HG03025 (cell line): ENCODE measurements at regions not wholly inside any gene's neighbourhood (a gene's known extent, or its start where the extent isn't known, plus 50 kb on each side); places are given as distances from the start of the nearest gene placed in this dataset.

ENCODE experiments used
- ATAC-seq: cut with Tn5 transposase; IDR thresholded peaks from one replicate; pipeline ENCODE4 v1.9.1; 2021; ENCODE audit warnings: mild to moderate bottlenecking, moderate library complexity; ENCODE audit not compliant: unreplicated experiment, low FRiP score

GRCh38 chr4:54359919-54360650, 131.0 kb downstream of the PDGFRA start:
- ATAC-seq: no peak

- ATAC-seq: no peak
Observed at GRCh38 chr4:54363037-54363436, 133.9 kb downstream of the PDGFRA start.

- ATAC-seq: no peak
Observed at GRCh38 chr4:54365691-54366090, 136.6 kb downstream of the PDGFRA start.

GRCh38 chr4:54367059-54367458, 138.0 kb downstream of the PDGFRA start:
- ATAC-seq: no peak

GRCh38 chr4:54368281-54369265, 139.5 kb downstream of the PDGFRA start:
- ATAC-seq: no peak

- no peak for ATAC-seq
Observed at GRCh38 chr4:54371173-54371572, 142.1 kb downstream of the PDGFRA start.

GRCh38 chr4:54372951-54373350, 143.9 kb downstream of the PDGFRA start:
- no peak for ATAC-seq

GRCh38 chr4:54373718-54374210, 144.7 kb downstream of the PDGFRA start:
- no peak for ATAC-seq

- no peak for ATAC-seq
Observed at GRCh38 chr4:54378461-54378860, 149.4 kb downstream of the PDGFRA start.

GRCh38 chr4:54384152-54384551, 155.1 kb downstream of the PDGFRA start:
- no peak for ATAC-seq

- no peak for ATAC-seq
Observed at GRCh38 chr4:54384563-54384962, 155.5 kb downstream of the PDGFRA start.

GRCh38 chr4:54386042-54386669, 157.1 kb downstream of the PDGFRA start:
- ATAC-seq: no peak

GRCh38 chr4:54386693-54387092, 157.6 kb downstream of the PDGFRA start:
- ATAC-seq: no peak

GRCh38 chr4:54390670-54391069, 161.6 kb downstream of the PDGFRA start:
- no peak for ATAC-seq

GRCh38 chr4:54391104-54391503, 162.0 kb downstream of the PDGFRA start:
- no peak for ATAC-seq

GRCh38 chr4:54392479-54392878, 163.4 kb downstream of the PDGFRA start:
- ATAC-seq: no peak

GRCh38 chr4:54393243-54393642, 164.2 kb downstream of the PDGFRA start:
- ATAC-seq: no peak

- ATAC-seq: no peak
Observed at GRCh38 chr4:54395013-54395527, 166.0 kb downstream of the PDGFRA start.

- no peak for ATAC-seq
Observed at GRCh38 chr4:54400188-54400587, 171.1 kb downstream of the PDGFRA start.

GRCh38 chr4:54400802-54401201, 171.7 kb downstream of the PDGFRA start:
- ATAC-seq: no peak
